ENCODE measurements at regions not wholly inside any gene's neighbourhood (a gene's known extent, or its start where the extent isn't known, plus 50 kb on each side); places are given as distances from the start of the nearest gene placed in this dataset.

DNA sequence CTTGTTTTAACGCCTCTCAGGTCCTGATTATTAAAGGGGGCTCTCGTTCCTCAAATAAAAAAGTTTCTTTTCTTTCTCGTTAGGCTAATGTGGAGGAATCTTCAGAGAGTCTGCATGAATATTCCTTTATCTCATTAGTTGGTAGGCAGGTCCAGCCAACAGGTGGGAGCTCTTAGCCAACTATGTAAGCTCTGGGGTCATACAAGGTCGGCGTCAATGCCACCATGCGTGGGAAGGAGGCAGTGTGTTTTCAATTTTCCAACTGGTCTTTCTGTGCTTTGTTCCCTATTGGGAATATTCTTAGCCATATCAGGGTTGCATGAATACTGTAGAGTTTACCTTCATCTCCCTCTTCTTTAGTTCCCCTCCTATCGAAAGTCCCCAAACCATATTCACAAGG lies 118.5 kb upstream of the SVIL start:
- TF ChIP-seq, protein P1, sequence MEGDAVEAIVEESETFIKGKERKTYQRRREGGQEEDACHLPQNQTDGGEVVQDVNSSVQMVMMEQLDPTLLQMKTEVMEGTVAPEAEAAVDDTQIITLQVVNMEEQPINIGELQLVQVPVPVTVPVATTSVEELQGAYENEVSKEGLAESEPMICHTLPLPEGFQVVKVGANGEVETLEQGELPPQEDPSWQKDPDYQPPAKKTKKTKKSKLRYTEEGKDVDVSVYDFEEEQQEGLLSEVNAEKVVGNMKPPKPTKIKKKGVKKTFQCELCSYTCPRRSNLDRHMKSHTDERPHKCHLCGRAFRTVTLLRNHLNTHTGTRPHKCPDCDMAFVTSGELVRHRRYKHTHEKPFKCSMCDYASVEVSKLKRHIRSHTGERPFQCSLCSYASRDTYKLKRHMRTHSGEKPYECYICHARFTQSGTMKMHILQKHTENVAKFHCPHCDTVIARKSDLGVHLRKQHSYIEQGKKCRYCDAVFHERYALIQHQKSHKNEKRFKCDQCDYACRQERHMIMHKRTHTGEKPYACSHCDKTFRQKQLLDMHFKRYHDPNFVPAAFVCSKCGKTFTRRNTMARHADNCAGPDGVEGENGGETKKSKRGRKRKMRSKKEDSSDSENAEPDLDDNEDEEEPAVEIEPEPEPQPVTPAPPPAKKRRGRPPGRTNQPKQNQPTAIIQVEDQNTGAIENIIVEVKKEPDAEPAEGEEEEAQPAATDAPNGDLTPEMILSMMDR (IDR thresholded peaks at IDR 0.05), result no peak
- TF ChIP-seq POLR2A (IDR thresholded peaks at IDR 0.05) (no peak), POLR2AphosphoS5 (IDR thresholded peaks at IDR 0.05) (no peak), EP300 (IDR thresholded peaks at IDR 0.05) (no peak)
